ENCODE measurements at regions not wholly inside any gene's neighbourhood (a gene's known extent, or its start where the extent isn't known, plus 50 kb on each side); places are given as distances from the start of the nearest gene placed in this dataset.

DNA sequence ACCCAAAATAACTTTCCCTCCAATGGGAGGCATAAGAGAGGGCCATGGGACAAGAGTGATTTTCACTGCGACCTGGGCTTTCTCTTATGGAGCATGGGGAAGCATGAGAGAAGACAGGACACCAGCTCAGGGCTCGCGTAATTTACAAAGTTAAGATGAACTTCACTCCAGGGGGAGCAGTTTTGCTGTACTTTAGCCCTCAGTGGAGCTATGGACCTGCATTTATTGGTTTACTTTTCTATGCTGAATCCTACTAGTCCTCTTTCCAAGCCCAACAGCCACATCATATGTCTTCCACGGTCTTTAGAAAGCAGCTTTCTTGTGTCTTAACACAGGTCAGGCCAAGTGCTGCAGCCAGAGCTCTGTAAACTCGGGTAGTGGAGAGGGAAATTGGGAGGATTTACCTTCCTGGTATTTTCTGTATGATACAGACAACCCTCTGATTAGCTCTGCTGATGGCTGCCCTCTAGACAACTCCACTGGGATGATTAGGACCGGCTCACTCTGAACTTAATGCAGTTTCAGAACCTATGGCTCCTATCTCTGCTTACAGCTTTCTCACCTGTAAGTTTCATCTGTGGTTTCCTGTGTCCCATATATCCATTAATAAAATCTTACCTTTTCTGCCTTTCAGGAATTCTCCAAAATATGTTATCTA is 581.0 kb upstream of the RORB start:
- no peaks in the 10 kb centered on the region for H3K9me3 ChIP-seq
- WGBS, 2 donors: 62 to 73% methylated on average over 5 to 6 of the region's 6 CpGs
- no peak for ATAC-seq (ENCODE audit: low FRiP score in 2 of 2)
- no peak overlapping the region for H3K4me3 ChIP-seq
- H3K27me3 ChIP-seq: no peaks in the 10 kb centered on the region
- no peaks in the 10 kb centered on the region for H3K36me3 ChIP-seq
- H3K27ac ChIP-seq: no peak overlapping the region
- DNase-seq: no peak
- TF ChIP-seq POLR2A (IDR thresholded peaks at IDR 0.05): no peak
- TF ChIP-seq POLR2AphosphoS5 (IDR thresholded peaks at IDR 0.05): no peak
- TF ChIP-seq EP300 (IDR thresholded peaks at IDR 0.05): no peak
- TF ChIP-seq, protein P1, sequence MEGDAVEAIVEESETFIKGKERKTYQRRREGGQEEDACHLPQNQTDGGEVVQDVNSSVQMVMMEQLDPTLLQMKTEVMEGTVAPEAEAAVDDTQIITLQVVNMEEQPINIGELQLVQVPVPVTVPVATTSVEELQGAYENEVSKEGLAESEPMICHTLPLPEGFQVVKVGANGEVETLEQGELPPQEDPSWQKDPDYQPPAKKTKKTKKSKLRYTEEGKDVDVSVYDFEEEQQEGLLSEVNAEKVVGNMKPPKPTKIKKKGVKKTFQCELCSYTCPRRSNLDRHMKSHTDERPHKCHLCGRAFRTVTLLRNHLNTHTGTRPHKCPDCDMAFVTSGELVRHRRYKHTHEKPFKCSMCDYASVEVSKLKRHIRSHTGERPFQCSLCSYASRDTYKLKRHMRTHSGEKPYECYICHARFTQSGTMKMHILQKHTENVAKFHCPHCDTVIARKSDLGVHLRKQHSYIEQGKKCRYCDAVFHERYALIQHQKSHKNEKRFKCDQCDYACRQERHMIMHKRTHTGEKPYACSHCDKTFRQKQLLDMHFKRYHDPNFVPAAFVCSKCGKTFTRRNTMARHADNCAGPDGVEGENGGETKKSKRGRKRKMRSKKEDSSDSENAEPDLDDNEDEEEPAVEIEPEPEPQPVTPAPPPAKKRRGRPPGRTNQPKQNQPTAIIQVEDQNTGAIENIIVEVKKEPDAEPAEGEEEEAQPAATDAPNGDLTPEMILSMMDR (IDR thresholded peaks at IDR 0.05): no peak
- no peaks in the 10 kb centered on the region for H3K4me1 ChIP-seq

DNA sequence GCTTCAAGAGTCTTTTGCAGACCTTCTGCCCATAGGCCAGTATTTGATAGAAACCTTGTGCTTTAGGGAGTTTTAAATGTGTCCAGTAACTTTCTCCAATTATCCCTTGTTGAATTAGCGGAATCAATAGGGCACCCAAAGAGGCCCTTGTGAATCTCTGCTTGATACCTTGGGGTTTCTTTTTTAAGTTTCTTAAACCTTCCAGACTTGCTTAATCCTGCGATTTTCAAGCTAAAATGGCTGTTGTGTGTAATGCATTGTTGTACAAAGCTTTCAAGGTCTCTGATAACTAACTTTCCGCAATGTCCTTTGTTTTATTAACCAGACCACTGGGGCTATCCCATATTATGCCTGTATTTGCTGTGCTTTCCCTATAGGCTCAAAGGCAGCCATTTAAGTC is 577.4 kb upstream of the RORB start:
- Histone ChIP-seq H3K27ac (no peak overlapping the region), H3K9me3 (no peaks in the 10 kb centered on the region), H3K27me3 (no peaks in the 10 kb centered on the region), H3K4me1 (no peaks in the 10 kb centered on the region), H3K36me3 (no peaks in the 10 kb centered on the region), H3K4me3 (no peak overlapping the region)
- TF ChIP-seq, protein P1 (IDR thresholded peaks at IDR 0.05): no peak
- TF ChIP-seq POLR2A (IDR thresholded peaks at IDR 0.05): no peak
- TF ChIP-seq POLR2AphosphoS5 (IDR thresholded peaks at IDR 0.05): no peak
- TF ChIP-seq EP300 (IDR thresholded peaks at IDR 0.05): no peak
- no peak for ATAC-seq (ENCODE audit: low FRiP score in 2 of 2)
- WGBS, 2 donors: 88 to 95% methylated on average over 3 of the region's 3 CpGs
- DNase-seq: no peak

GRCh38 chr9:73923796-73924195 is 573.3 kb upstream of the RORB start:
- TF ChIP-seq, protein P1 (IDR thresholded peaks at IDR 0.05): no peak
- TF ChIP-seq POLR2A (IDR thresholded peaks at IDR 0.05) (no peak), POLR2AphosphoS5 (IDR thresholded peaks at IDR 0.05) (no peak), EP300 (IDR thresholded peaks at IDR 0.05) (no peak)
- Histone ChIP-seq H3K4me1 (no peaks in the 10 kb centered on the region), H3K27me3 (no peaks in the 10 kb centered on the region), H3K4me3 (no peak overlapping the region), H3K36me3 (no peaks in the 10 kb centered on the region), H3K9me3 (no peaks in the 10 kb centered on the region), H3K27ac (no peak overlapping the region)
- WGBS, 2 donors: 73 to 77% methylated on average over 4 of the region's 4 CpGs
- DNase-seq (no peak), ATAC-seq (ENCODE audit: low FRiP score in 2 of 2) (no peak)

- Histone ChIP-seq H3K4me3 (no peak overlapping the region), H3K9me3 (no peaks in the 10 kb centered on the region), H3K4me1 (no peaks in the 10 kb centered on the region), H3K27ac (no peak overlapping the region), H3K27me3 (no peaks in the 10 kb centered on the region), H3K36me3 (no peaks in the 10 kb centered on the region)
- no peak for TF ChIP-seq EP300 (IDR thresholded peaks at IDR 0.05)
- TF ChIP-seq, protein P1 (IDR thresholded peaks at IDR 0.05): no peak
- TF ChIP-seq POLR2A (IDR thresholded peaks at IDR 0.05): no peak
- no peak for TF ChIP-seq POLR2AphosphoS5 (IDR thresholded peaks at IDR 0.05)
- DNase-seq (no peak), ATAC-seq (ENCODE audit: low FRiP score in 2 of 2) (no peak)
- 49 to 50% methylated on average over 4 of the region's 4 CpGs for WGBS, 2 donors
Observed at GRCh38 chr9:73951147-73951546, 546.0 kb upstream of the RORB start.

DNA sequence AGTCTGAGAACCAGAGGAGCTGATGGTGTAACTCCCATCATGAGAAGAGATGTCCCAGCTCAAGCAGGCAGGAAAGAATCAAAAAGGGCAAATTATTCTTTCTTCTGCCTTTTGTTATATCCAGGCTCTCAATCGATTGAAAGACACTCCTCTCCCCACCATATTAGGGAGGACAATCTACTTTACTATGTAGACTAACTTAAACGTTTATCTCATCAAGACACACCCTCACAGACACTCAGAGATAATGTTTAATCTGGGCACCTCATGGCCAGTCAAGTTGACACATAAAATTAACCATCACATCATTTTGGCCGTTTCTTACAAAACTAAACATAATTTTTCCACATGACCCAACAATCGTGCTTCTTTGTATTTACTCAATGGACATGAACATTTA is 534.3 kb upstream of the RORB start:
- no peak for ATAC-seq (ENCODE audit: low FRiP score in 2 of 2)
- no peak for TF ChIP-seq POLR2A (IDR thresholded peaks at IDR 0.05)
- no peak for TF ChIP-seq POLR2AphosphoS5 (IDR thresholded peaks at IDR 0.05)
- no peak for TF ChIP-seq EP300 (IDR thresholded peaks at IDR 0.05)
- no peak for DNase-seq
- 60 to 61% methylated on average over 4 of the region's 4 CpGs for WGBS, 2 donors
- no peaks in the 10 kb centered on the region for H3K36me3 ChIP-seq
- H3K27me3 ChIP-seq: no peaks in the 10 kb centered on the region
- H3K9me3 ChIP-seq: peaks cover 0 to 3% (median 0%) of the 10 kb centered on the region in 4 donors
- H3K4me1 ChIP-seq: no peaks in the 10 kb centered on the region
- H3K4me3 ChIP-seq: no peak overlapping the region
- H3K27ac ChIP-seq: no peak overlapping the region

All from upper lobe of left lung (tissue), 6 donors.